ENCODE measurements at regions not wholly inside any gene's neighbourhood (a gene's known extent, or its start where the extent isn't known, plus 50 kb on each side); places are given as distances from the start of the nearest gene placed in this dataset.

GRCh38 chr10:61289813-61290212 is 163.4 kb downstream of the TMEM26 start:
- TF ChIP-seq CTCF (IDR thresholded peaks at IDR 0.05) = no peak
- no peak for TF ChIP-seq POLR2A (IDR thresholded peaks at IDR 0.05)

Data from Peyer's patch (tissue), 4 donors.